Astrocyte of the spinal cord (primary cell): ENCODE measurements at regions not wholly inside any gene's neighbourhood (a gene's known extent, or its start where the extent isn't known, plus 50 kb on each side); places are given as distances from the start of the nearest gene placed in this dataset.

Experiments used
- DNase-seq: peaks from one replicate; pipeline ENCODE4 v3.0.0; 2011; ENCODE audit warnings: low read depth, low spot score
- H3K4me3 ChIP-seq: 2 replicates; pipeline ENCODE4 v1.5.1; 2011; ENCODE audit warnings: low read depth, mild to moderate bottlenecking, low read length, moderate library complexity
- CTCF ChIP-seq: IDR thresholded peaks from 2 replicates; pipeline ENCODE4 v1.5.1; 2012; ENCODE audit warnings: low read depth, mild to moderate bottlenecking, low read length, inconsistent platforms
- in situ Hi-C: cut with HindIII; loops from 2 replicates; pipeline ENCODE4 v1.10.0; 2017; ENCODE audit warnings: low sequenced_read_pairs

- in situ Hi-C loops, result no loop called here
- no peak overlapping the region for H3K4me3 ChIP-seq
- no peak for DNase-seq
- no peak for TF ChIP-seq CTCF
Observed at GRCh38 chr3:168618827-168619470, 523.2 kb upstream of the GOLIM4 start.

GRCh38 chr3:168617658-168618057 is 521.9 kb upstream of the GOLIM4 start:
- in situ Hi-C loops, result no loop called here
- DNase-seq, result no peak
- no peak for TF ChIP-seq CTCF
- no peak overlapping the region for H3K4me3 ChIP-seq

- DNase-seq, result no peak
- H3K4me3 ChIP-seq, result no peak overlapping the region
- in situ Hi-C loops, result no loop called here
- no peak for TF ChIP-seq CTCF
Observed at GRCh38 chr3:168616915-168617314, 521.2 kb upstream of the GOLIM4 start.

- in situ Hi-C loops, result no loop called here
- no peak for DNase-seq
- no peak overlapping the region for H3K4me3 ChIP-seq
Observed at GRCh38 chr3:168615493-168616020, 519.8 kb upstream of the GOLIM4 start.

GRCh38 chr3:168613151-168613550 is 517.4 kb upstream of the GOLIM4 start:
- in situ Hi-C loops, result no loop called here
- TF ChIP-seq CTCF, result no peak
- DNase-seq, result no peak
- H3K4me3 ChIP-seq, result no peak overlapping the region

More at GRCh38 chr3:168615493-168616020, 519.8 kb upstream of the GOLIM4 start:
- TF ChIP-seq CTCF, result no peak

- DNase-seq, result no peak
- in situ Hi-C loops, result no loop called here
- no peak overlapping the region for H3K4me3 ChIP-seq
- no peak for TF ChIP-seq CTCF
Observed at GRCh38 chr3:168612671-168613070, 516.9 kb upstream of the GOLIM4 start.
